A549 (cell line): ENCODE measurements at regions not wholly inside any gene's neighbourhood (a gene's known extent, or its start where the extent isn't known, plus 50 kb on each side); places are given as distances from the start of the nearest gene placed in this dataset.

ENCODE experiments used
- ATAC-seq, 2 experiments: fragments of 200-7000 bp in 1 of 2; fragments of >200 bp in 1 of 2; cut with Nextera tagmentation in 1 of 2; cut with Tn5 transposase in 1 of 2; 3 replicates each; pipeline versions ENCODE4 v1.8.0 to v1.9.1; 2018 to 2020; ENCODE audit warnings: mild to moderate bottlenecking in 1 of 2, moderate library complexity in 1 of 2
- CTCF ChIA-PET: fragments of 300-600 bp; sonication (Branson Sonifier 250); formaldehyde crosslinking; extraction: SDS; loops from one replicate; lab custom pipeline; 2021; ENCODE audit warnings: antibody characterized with exemption, inconsistent platforms; lab: Yijun Ruan, JAX
- POLR2A ChIA-PET: fragments of 350-600 bp; formaldehyde crosslinking; extraction: SDS; loops from one replicate; lab custom pipeline; 2021; ENCODE audit warnings: antibody characterized with exemption, inconsistent platforms; lab: Yijun Ruan, JAX
- DNase-seq, 2 experiments: peaks; one replicate each; pipeline versions ENCODE4 v3.0.0 to v3.0.0-alpha.2; 2011 to 2016; ENCODE audit warnings: low read depth in 1 of 2, low spot score in 1 of 2
- FAIRE-seq: peaks from 2 replicates; lab custom pipeline; 2011; peaks lifted over from hg19 to GRCh38; lab: Jason Lieb, UNC
- H3K27ac ChIP-seq, 2 experiments: fragments of >200 bp; sonication (Bioruptor Twin); formaldehyde crosslinking; 3 replicates each; pipeline ENCODE4 v1.5.1; 2016 to 2017
- H3K4me1 ChIP-seq: fragments of >200 bp; sonication (Bioruptor Twin); formaldehyde crosslinking; 3 replicates; pipeline ENCODE4 v1.6.1; 2016
- H3K4me2 ChIP-seq: fragments of >200 bp; sonication (Bioruptor Twin); formaldehyde crosslinking; 3 replicates; pipeline ENCODE4 v1.6.1; 2016
- H3K4me3 ChIP-seq: fragments of >200 bp; sonication (Bioruptor Twin); formaldehyde crosslinking; 3 replicates; pipeline ENCODE4 v1.5.1; 2016
- H3K9me3 ChIP-seq: fragments of >200 bp; sonication (Bioruptor Twin); formaldehyde crosslinking; 3 replicates; pipeline ENCODE4 v1.6.1; 2016
- E2F6 ChIP-seq: IDR thresholded peaks from 2 replicates; pipeline ENCODE4 v1.6.1; 2012; ENCODE audit warnings: low read depth, borderline replicate concordance
- ESRRA ChIP-seq: fragments of 150-350 bp; IDR thresholded peaks from 2 replicates; pipeline ENCODE4 v1.6.1; 2014; ENCODE audit warnings: mild to moderate bottlenecking, low read length, borderline replicate concordance
- FOSL2 ChIP-seq, 2 experiments: fragments of 450-650 bp in 1 of 2; fragments of >200 bp in 1 of 2; sonication (Bioruptor Twin) in 1 of 2; formaldehyde crosslinking; IDR thresholded peaks; 2 replicates each; pipeline versions ENCODE4 v1.5.0 to v1.6.1; 2016 to 2020; ENCODE audit warnings: mild to moderate bottlenecking in 1 of 2, moderate library complexity in 1 of 2
- GATA3 ChIP-seq: IDR thresholded peaks from 2 replicates; pipeline ENCODE4 v1.6.1; 2012; ENCODE audit warnings: borderline replicate concordance
- HDAC2 ChIP-seq: fragments of 200-600 bp; sonication (generic); IDR thresholded peaks from 2 replicates; pipeline ENCODE4 v1.6.1; 2016
- HEYL ChIP-seq: fragments of 250-450 bp; sonication (Bioruptor Pico); IDR thresholded peaks from 2 replicates; pipeline ENCODE4 v1.8.0; 2021; ENCODE audit warnings: mild to moderate bottlenecking, moderate library complexity
- HMGXB4 ChIP-seq: fragments of 250-450 bp; sonication (Bioruptor Pico); IDR thresholded peaks from 2 replicates; pipeline ENCODE4 v1.5.0; 2021; ENCODE audit warnings: mild to moderate bottlenecking, moderate library complexity, borderline replicate concordance
- HOXA7 ChIP-seq: fragments of 250-450 bp; sonication (Bioruptor Pico); IDR thresholded peaks from 2 replicates; pipeline ENCODE4 v1.5.0; 2020; ENCODE audit warnings: mild to moderate bottlenecking, moderate library complexity
- KDM1A ChIP-seq: fragments of 200-600 bp; sonication (generic); IDR thresholded peaks from 2 replicates; pipeline ENCODE4 v1.6.1; 2016; ENCODE audit warnings: low read depth, mild to moderate bottlenecking
- KDM5A ChIP-seq: fragments of 200-600 bp; sonication (generic); IDR thresholded peaks from 2 replicates; pipeline ENCODE4 v1.6.1; 2016; ENCODE audit warnings: antibody characterized with exemption, mild to moderate bottlenecking
- MAZ ChIP-seq: fragments of 150-350 bp; IDR thresholded peaks from 2 replicates; pipeline ENCODE4 v1.6.1; 2014; ENCODE audit warnings: antibody characterized with exemption, low read depth, low read length, borderline replicate concordance
- NFE2L2 ChIP-seq: fragments of 150-350 bp; conservative IDR thresholded peaks from 2 replicates; pipeline ENCODE4 v1.6.1; 2014; ENCODE audit warnings: low read length
- NR3C1 ChIP-seq: fragments of >200 bp; sonication (Bioruptor Twin); formaldehyde crosslinking; IDR thresholded peaks from 3 replicates; pipeline ENCODE4 v1.6.1; 2017
- RAD21 ChIP-seq, 2 experiments: fragments of >200 bp in 1 of 2; sonication (Bioruptor Twin) in 1 of 2; formaldehyde crosslinking in 1 of 2; IDR thresholded peaks in 1 of 2; conservative IDR thresholded peaks in 1 of 2; 2 replicates in 1 of 2; 3 replicates in 1 of 2; pipeline ENCODE4 v1.6.1; 2012 to 2018; ENCODE audit warnings: inconsistent platforms in 1 of 2
- REST ChIP-seq: fragments of 200-600 bp; sonication (generic); IDR thresholded peaks from 2 replicates; pipeline ENCODE4 v1.6.1; 2016; ENCODE audit warnings: antibody characterized with exemption, mild to moderate bottlenecking, moderate library complexity
- RFX5 ChIP-seq: fragments of 450-650 bp; IDR thresholded peaks from 2 replicates; pipeline ENCODE4 v1.7.1; 2014; ENCODE audit warnings: antibody characterized with exemption, mild to moderate bottlenecking, moderate library complexity
- ZC3H11A ChIP-seq: fragments of 450-650 bp; IDR thresholded peaks from 2 replicates; pipeline ENCODE4 v1.6.1; 2014; ENCODE audit warnings: antibody characterized with exemption, mild to moderate bottlenecking
- ZNF302 ChIP-seq: fragments of 250-450 bp; sonication (Bioruptor Pico); IDR thresholded peaks from 2 replicates; pipeline ENCODE4 v1.9.0; 2021; ENCODE audit warnings: inconsistent platforms, mild to moderate bottlenecking, moderate library complexity
- WGBS: methylation state at CpG from one replicate; pipeline ENCODE4 v1.1.6; 2017; ENCODE audit errors: missing lambda C conversion rate; 5-methylcytosine and 5-hydroxymethylcytosine counted together

DNA sequence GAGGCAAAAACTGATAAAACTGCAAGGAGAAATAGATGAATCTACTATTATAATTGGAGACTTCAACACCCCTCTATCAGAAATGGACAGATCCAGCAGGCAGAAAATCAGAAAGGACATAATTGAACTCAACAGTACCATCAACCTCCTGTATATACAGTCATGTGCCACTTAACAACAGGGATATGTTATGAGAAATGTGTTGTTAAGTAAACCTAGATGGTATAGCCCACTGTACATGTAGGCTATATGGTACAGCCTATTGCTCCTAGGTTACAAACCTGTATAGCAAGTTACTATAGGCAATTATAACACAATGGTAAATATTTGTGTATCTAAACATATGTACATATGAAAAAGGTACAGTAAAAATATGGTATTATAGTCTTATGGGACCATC lies 66.8 kb upstream of the PHF21A start (continued):
- TF ChIP-seq HMGXB4 (CRISPR knock-in tag) (no peak), RAD21 (conservative IDR thresholded peaks at IDR 0.05 in 1 of 2, IDR thresholded peaks at IDR 0.05 in 1 of 2) (no peak), HDAC2 (no peak)

DNA sequence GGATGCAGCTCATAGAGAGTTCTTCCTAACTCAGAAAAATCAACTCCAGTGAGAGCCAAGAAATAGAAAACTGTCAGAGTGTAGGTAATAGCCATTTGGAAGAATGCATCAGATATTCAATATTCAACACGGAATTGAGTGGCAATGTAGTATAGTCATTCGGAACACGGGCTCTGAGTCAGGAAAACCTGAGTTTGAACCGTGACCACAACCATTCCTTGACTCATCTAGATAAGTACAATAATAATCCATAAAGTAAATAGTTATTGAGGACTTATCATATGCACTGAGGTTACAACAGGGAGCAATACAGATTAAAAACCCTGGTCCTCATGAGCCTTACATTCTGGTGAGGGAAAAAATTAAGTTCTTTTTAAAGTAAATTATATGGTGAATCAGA lies 62.6 kb upstream of the PHF21A start:
- FAIRE-seq, result no peak
- ChIA-PET CTCF (interaction anchor here (0.9 kb wide), 1 partner anchor 49 kb away, joined by 3 read pairs; no protein-coding TSS in a partner anchor), POLR2A (no interaction called here)
- Histone ChIP-seq H3K27ac (no peak overlapping the region), H3K4me1 (no peaks in the 10 kb centered on the region), H3K4me2 (no peak overlapping the region), H3K9me3 (no peaks in the 10 kb centered on the region), H3K4me3 (no peak overlapping the region)
- no peak for DNase-seq
- ATAC-seq, result peak in 1 of 2 experiments; percentile 50; a peak in 2 of 6 replicates
- WGBS, result 4% methylated on average over 4 of the region's 4 CpGs
- TF ChIP-seq MAZ, result no peak
- no peak for TF ChIP-seq FOSL2 (IDR thresholded peaks at IDR 0.05)
- TF ChIP-seq FOSL2 (CRISPR knock-in tag; IDR thresholded peaks at IDR 0.05), result 0 out of 2 replicates have a peak, but pooled peaks have one; percentile 7
- no peak for TF ChIP-seq ZC3H11A
- TF ChIP-seq NFE2L2, result no peak

- CTCF ChIA-PET, result no interaction called here
- TF ChIP-seq ESRRA (no peak), ZC3H11A (no peak), RFX5 (no peak), KDM5A (no peak), E2F6 (no peak), HEYL (no peak), GATA3 (no peak), ZNF302 (CRISPR knock-in tag) (no peak), REST (no peak), NR3C1 (no peak), HOXA7 (CRISPR knock-in tag) (no peak), KDM1A (no peak)
- TF ChIP-seq, all 56 proteins: peak for 0
- Histone ChIP-seq H3K27ac (no peak overlapping the region), H3K4me1 (no peaks in the 10 kb centered on the region), H3K4me3 (no peak overlapping the region), H3K9me3 (no peaks in the 10 kb centered on the region), H3K4me2 (no peak overlapping the region)
- WGBS, result 40% methylated on average over 5 of the region's 5 CpGs
- no peak for FAIRE-seq
- DNase-seq, result no peak
- POLR2A ChIA-PET, result no interaction called here
- no peak for ATAC-seq
These were observed 60.7 kb upstream of the PHF21A start for GRCh38 chr11:46181843-46182424.
